PC-9 (cell line): ENCODE measurements at regions not wholly inside any gene's neighbourhood (a gene's known extent, or its start where the extent isn't known, plus 50 kb on each side); places are given as distances from the start of the nearest gene placed in this dataset.

Experiments
- BruUV-seq: library from RNA; stranded (reverse); fragments of 400-500 nt; replicated peaks from 2 replicates; lab custom pipeline; 2021; lab: Mats Ljungman, UMichigan
- CTCF ChIA-PET: fragments of 300-600 bp; sonication (Branson Sonifier 250); formaldehyde crosslinking; loops from one replicate; lab custom pipeline; 2022; ENCODE audit warnings: antibody characterized with exemption; lab: Charles Lee
- POLR2A ChIA-PET: fragments of 300-600 bp; sonication (Branson Sonifier 250); formaldehyde crosslinking; loops from one replicate; lab custom pipeline; 2022; ENCODE audit warnings: antibody characterized with exemption; ENCODE audit not compliant: unreplicated experiment; lab: Charles Lee
- DNase-seq, 2 experiments: peaks; one replicate each; pipeline versions ENCODE4 v3.0.0 to v3.0.0-alpha.2; 2015 to 2022; ENCODE audit warnings: mixed read lengths in 1 of 2
- H2AFZ ChIP-seq: fragments of 200-600 bp; sonication (generic); 2 replicates; pipeline ENCODE4 v1.8.1; 2017; ENCODE audit warnings: antibody characterized with exemption
- H3F3A ChIP-seq: fragments of 200-600 bp; sonication (generic); 2 replicates; pipeline ENCODE4 v1.8.1; 2017; ENCODE audit warnings: antibody characterized with exemption, mild to moderate bottlenecking, low read depth; ENCODE audit not compliant: insufficient read depth
- H3K27ac ChIP-seq: fragments of 200-600 bp; sonication (generic); 2 replicates; pipeline ENCODE4 v1.6.1; 2016; ENCODE audit warnings: mixed run types
- H3K27me3 ChIP-seq: fragments of 200-600 bp; sonication (generic); 2 replicates; pipeline ENCODE4 v1.6.1; 2016; ENCODE audit warnings: low read depth, mixed run types; ENCODE audit not compliant: insufficient read depth
- H3K36me3 ChIP-seq: fragments of 200-600 bp; sonication (generic); 2 replicates; pipeline ENCODE4 v1.6.1; 2016; ENCODE audit warnings: low read depth, mixed run types
- H3K4me1 ChIP-seq: fragments of 200-600 bp; sonication (generic); replicated peaks from 2 replicates; pipeline ENCODE4 v1.6.1; 2016; ENCODE audit warnings: mixed run types; ENCODE audit not compliant: insufficient read depth
- H3K4me2 ChIP-seq: fragments of 200-600 bp; sonication (generic); 2 replicates; pipeline ENCODE4 v1.6.1; 2017; ENCODE audit warnings: mixed run types
- H3K4me3 ChIP-seq: fragments of 200-600 bp; sonication (generic); 2 replicates; pipeline ENCODE4 v1.6.1; 2016; ENCODE audit warnings: mixed run types
- H3K79me2 ChIP-seq: fragments of 200-600 bp; sonication (generic); 2 replicates; pipeline ENCODE4 v1.6.1; 2017; ENCODE audit warnings: low read depth, mixed run types
- H3K9me2 ChIP-seq: fragments of 200-600 bp; sonication (generic); 2 replicates; pipeline ENCODE4 v1.8.1; 2017; ENCODE audit warnings: mild to moderate bottlenecking; ENCODE audit not compliant: insufficient read depth
- H3K9me3 ChIP-seq: fragments of 200-600 bp; sonication (generic); 2 replicates; pipeline ENCODE4 v1.8.1; 2016; ENCODE audit warnings: low read depth; ENCODE audit not compliant: insufficient read depth
- H4K20me1 ChIP-seq: fragments of 200-600 bp; sonication (generic); 2 replicates; pipeline ENCODE4 v1.8.1; 2017; ENCODE audit not compliant: insufficient read depth
- EZH2 ChIP-seq: fragments of 200-600 bp; sonication (generic); IDR thresholded peaks from 2 replicates; pipeline ENCODE4 v1.8.0; 2017; ENCODE audit warnings: antibody characterized with exemption, low read depth
- intact Hi-C: fragments of 100-400 bp; cut with micrococcal nuclease; formaldehyde crosslinking; loops from one replicate; pipeline ENCODE4 v1.10.0; 2022; ENCODE audit not compliant: unreplicated experiment
- TF ChIP-seq, protein P1 (sequence below): fragments of 200-600 bp; sonication (generic); conservative IDR thresholded peaks from 2 replicates; pipeline ENCODE4 v1.6.1; 2017; ENCODE audit warnings: mixed run types, antibody characterized with exemption, mild to moderate bottlenecking, moderate library complexity

DNA sequence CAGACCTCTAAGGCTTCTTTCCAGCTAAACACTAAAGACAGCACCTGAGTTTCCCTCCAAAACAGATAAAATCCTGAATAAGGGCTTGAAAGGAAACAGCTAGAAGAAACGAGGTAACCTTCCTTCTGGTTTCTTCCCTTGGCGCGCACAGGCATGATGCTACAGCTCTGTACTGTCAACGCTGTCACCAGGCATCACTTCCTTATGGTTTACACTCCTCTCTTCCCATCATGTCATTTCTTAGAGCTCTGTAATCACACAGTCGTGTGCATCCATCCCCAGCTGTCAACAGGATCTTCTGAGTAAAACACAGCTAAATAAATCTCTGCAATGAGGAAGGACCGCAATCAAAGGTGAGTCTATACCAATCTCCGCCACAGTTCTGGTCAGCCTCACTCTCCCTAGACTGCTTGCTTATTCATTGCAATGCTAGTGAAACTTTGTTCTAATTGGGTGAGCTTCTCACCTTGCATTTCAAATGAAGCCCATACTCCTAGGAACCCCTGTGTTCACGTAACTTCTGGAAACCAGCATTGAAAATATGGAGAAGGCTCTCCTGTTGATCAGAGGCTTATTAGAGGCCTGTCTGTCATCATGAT is 162.6 kb upstream of the DTNBP1 start:
- H3K27me3 ChIP-seq = peaks cover 92% of the 10 kb centered on the region
- no peaks in the 10 kb centered on the region for H4K20me1 ChIP-seq
- no peak overlapping the region for H3K27ac ChIP-seq
- H2AFZ ChIP-seq = no peak overlapping the region
- DNase-seq = no peak
- TF ChIP-seq, protein P1, sequence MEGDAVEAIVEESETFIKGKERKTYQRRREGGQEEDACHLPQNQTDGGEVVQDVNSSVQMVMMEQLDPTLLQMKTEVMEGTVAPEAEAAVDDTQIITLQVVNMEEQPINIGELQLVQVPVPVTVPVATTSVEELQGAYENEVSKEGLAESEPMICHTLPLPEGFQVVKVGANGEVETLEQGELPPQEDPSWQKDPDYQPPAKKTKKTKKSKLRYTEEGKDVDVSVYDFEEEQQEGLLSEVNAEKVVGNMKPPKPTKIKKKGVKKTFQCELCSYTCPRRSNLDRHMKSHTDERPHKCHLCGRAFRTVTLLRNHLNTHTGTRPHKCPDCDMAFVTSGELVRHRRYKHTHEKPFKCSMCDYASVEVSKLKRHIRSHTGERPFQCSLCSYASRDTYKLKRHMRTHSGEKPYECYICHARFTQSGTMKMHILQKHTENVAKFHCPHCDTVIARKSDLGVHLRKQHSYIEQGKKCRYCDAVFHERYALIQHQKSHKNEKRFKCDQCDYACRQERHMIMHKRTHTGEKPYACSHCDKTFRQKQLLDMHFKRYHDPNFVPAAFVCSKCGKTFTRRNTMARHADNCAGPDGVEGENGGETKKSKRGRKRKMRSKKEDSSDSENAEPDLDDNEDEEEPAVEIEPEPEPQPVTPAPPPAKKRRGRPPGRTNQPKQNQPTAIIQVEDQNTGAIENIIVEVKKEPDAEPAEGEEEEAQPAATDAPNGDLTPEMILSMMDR = no peak
- no peak for TF ChIP-seq EZH2
- BruUV-seq = no TSS peak
- ChIA-PET POLR2A (no interaction called here), CTCF (interaction anchor here (0.6 kb wide), 1 partner anchor 460 kb away, joined by 3 read pairs; no protein-coding TSS in a partner anchor)
- H3K4me1 ChIP-seq = no peaks in the 10 kb centered on the region
- H3F3A ChIP-seq = no peaks in the 10 kb centered on the region
- no peaks in the 10 kb centered on the region for H3K79me2 ChIP-seq
- intact Hi-C loops = no loop called here
- no peaks in the 10 kb centered on the region for H3K9me2 ChIP-seq
- no peaks in the 10 kb centered on the region for H3K36me3 ChIP-seq
- no peaks in the 10 kb centered on the region for H3K9me3 ChIP-seq
- no peak overlapping the region for H3K4me2 ChIP-seq
- H3K4me3 ChIP-seq = no peak overlapping the region

DNA sequence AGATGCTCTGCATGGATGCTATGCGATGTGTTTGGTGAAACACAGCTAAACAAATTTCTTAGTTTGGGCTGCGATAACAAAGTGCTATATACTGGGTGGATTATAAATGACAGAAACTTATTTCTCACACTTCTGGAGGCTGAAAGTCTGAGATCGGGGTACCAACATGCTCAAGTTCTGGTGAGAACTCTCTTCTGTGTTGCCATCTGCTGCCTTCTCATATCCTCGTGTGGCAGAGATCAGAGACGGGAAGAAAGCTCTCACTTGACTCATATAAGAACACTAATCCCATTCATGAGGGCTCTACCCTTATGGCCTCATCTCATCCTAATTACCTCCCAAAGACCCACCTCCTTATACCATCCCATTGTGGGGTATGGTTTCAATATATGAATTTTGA is 162.0 kb upstream of the DTNBP1 start:
- Histone ChIP-seq H3K9me3 (no peaks in the 10 kb centered on the region), H3F3A (no peaks in the 10 kb centered on the region), H2AFZ (no peak overlapping the region), H3K4me2 (no peak overlapping the region), H3K36me3 (no peaks in the 10 kb centered on the region), H3K9me2 (no peaks in the 10 kb centered on the region), H3K27ac (no peak overlapping the region), H3K4me1 (no peaks in the 10 kb centered on the region), H3K79me2 (no peaks in the 10 kb centered on the region), H4K20me1 (no peaks in the 10 kb centered on the region), H3K27me3 (peaks cover 93% of the 10 kb centered on the region), H3K4me3 (no peak overlapping the region)
- DNase-seq = no peak
- POLR2A ChIA-PET = no interaction called here
- CTCF ChIA-PET = no interaction called here
- intact Hi-C loops = no loop called here
- TF ChIP-seq, protein P1 = no peak
- no peak for TF ChIP-seq EZH2
- no TSS peak for BruUV-seq

GRCh38 chr6:15823838-15824414 is 161.1 kb upstream of the DTNBP1 start:
- ChIA-PET CTCF (no interaction called here), POLR2A (no interaction called here)
- intact Hi-C loops = no loop called here
- Histone ChIP-seq H3K9me2 (no peaks in the 10 kb centered on the region), H3K79me2 (no peaks in the 10 kb centered on the region), H3K4me2 (no peak overlapping the region), H3K36me3 (no peaks in the 10 kb centered on the region), H3F3A (no peaks in the 10 kb centered on the region), H3K27ac (no peak overlapping the region), H3K27me3 (peaks cover 93% of the 10 kb centered on the region), H3K4me1 (no peaks in the 10 kb centered on the region), H3K4me3 (no peak overlapping the region), H2AFZ (no peak overlapping the region), H4K20me1 (no peaks in the 10 kb centered on the region), H3K9me3 (no peaks in the 10 kb centered on the region)
- TF ChIP-seq, protein P1 = no peak
- no peak for TF ChIP-seq EZH2
- DNase-seq = no peak
- BruUV-seq = no TSS peak
